ENCODE measurements at regions not wholly inside any gene's neighbourhood (a gene's known extent, or its start where the extent isn't known, plus 50 kb on each side); places are given as distances from the start of the nearest gene placed in this dataset.

- Histone ChIP-seq H3K36me3 (no peaks in the 10 kb centered on the region), H3K4me1 (no peaks in the 10 kb centered on the region), H3K27me3 (peaks cover 28% of the 10 kb centered on the region), H3K9me3 (no peaks in the 10 kb centered on the region; the same call in 1 of the 2 replicates), H3K4me3 (ENCODE audit: low read depth, low read length) (no peak overlapping the region)
- no peak for TF ChIP-seq CTCF (IDR thresholded peaks at IDR 0.05; ENCODE audit: low read depth, low read length)
- DNase-seq, result no peak
These were observed 238.5 kb upstream of the FBXL7 start for GRCh38 chr5:15261269-15261995.

- no peaks in the 10 kb centered on the region for H3K36me3 ChIP-seq
- no peaks in the 10 kb centered on the region; the same call in 1 of the 2 replicates for H3K9me3 ChIP-seq
- peaks cover 28% of the 10 kb centered on the region for H3K27me3 ChIP-seq
- H3K4me1 ChIP-seq, result no peaks in the 10 kb centered on the region
- DNase-seq, result no peak
- no peak for TF ChIP-seq CTCF (IDR thresholded peaks at IDR 0.05; ENCODE audit: low read depth, low read length)
- H3K4me3 ChIP-seq (ENCODE audit: low read depth, low read length), result no peak overlapping the region
These were observed 239.4 kb upstream of the FBXL7 start for GRCh38 chr5:15260356-15261268.

- DNase-seq, result no peak
- Histone ChIP-seq H3K4me3 (ENCODE audit: low read depth, low read length) (no peak overlapping the region), H3K36me3 (no peaks in the 10 kb centered on the region), H3K9me3 (no peaks in the 10 kb centered on the region; the same call in 1 of the 2 replicates), H3K27me3 (peaks cover 31% of the 10 kb centered on the region), H3K4me1 (no peaks in the 10 kb centered on the region)
- TF ChIP-seq CTCF (IDR thresholded peaks at IDR 0.05; ENCODE audit: low read depth, low read length), result no peak
These were observed 243.5 kb upstream of the FBXL7 start for GRCh38 chr5:15256485-15256884.

DNA sequence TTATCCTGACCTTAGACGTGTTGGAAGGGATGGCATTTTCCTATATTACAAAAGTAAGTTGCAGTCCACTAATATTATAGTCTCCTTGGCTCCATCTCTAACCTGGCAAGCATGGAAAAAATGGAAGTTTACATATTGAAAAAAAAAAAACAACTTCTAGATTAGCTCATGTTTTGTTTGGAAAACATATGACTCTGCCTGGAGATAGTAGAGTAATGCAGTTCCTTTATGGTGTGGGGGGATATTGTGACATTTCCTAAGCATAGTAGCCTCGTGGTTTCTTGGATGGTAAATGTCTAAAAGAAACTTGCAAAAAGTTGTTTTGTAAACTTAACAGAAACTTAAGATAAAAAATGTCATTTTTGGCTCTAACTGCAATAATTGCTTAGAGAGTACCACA lies 244.4 kb upstream of the FBXL7 start:
- no peak for TF ChIP-seq CTCF (IDR thresholded peaks at IDR 0.05; ENCODE audit: low read depth, low read length)
- Histone ChIP-seq H3K4me1 (no peaks in the 10 kb centered on the region), H3K9me3 (no peaks in the 10 kb centered on the region), H3K27me3 (peaks cover 31% of the 10 kb centered on the region), H3K4me3 (ENCODE audit: low read depth, low read length) (no peak overlapping the region), H3K36me3 (no peaks in the 10 kb centered on the region)
- no peak for DNase-seq

DNA sequence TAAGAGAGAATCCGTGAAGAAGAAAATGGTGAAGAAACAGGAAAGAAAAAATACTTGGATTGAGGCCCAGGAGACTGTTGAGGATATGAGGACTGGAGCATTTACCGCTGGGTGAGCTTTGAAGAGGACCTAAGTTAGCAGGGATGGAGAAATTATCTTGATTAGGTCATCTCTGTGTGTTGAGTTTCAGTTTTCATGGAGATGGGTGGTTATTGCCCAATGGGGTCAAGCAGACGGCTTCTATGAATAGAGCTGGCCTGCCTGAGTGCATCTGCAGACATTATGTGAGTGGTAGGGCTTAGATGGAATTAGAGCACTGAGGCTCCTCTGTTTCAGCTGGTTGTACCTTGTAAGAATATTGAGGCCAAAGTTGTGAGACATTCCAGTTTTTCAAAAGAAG lies 245.4 kb upstream of the FBXL7 start:
- Histone ChIP-seq H3K9me3 (no peaks in the 10 kb centered on the region), H3K36me3 (no peaks in the 10 kb centered on the region), H3K4me3 (ENCODE audit: low read depth, low read length) (no peak overlapping the region), H3K27me3 (peaks cover 25% of the 10 kb centered on the region), H3K4me1 (no peaks in the 10 kb centered on the region)
- no peak for TF ChIP-seq CTCF (IDR thresholded peaks at IDR 0.05; ENCODE audit: low read depth, low read length)
- no peak for DNase-seq

GRCh38 chr5:15252331-15252730 lies 247.6 kb upstream of the FBXL7 start:
- no peaks in the 10 kb centered on the region for H3K9me3 ChIP-seq
- no peak overlapping the region for H3K4me3 ChIP-seq (ENCODE audit: low read depth, low read length)
- H3K36me3 ChIP-seq, result no peaks in the 10 kb centered on the region
- H3K4me1 ChIP-seq, result no peaks in the 10 kb centered on the region
- DNase-seq, result no peak
- TF ChIP-seq CTCF (IDR thresholded peaks at IDR 0.05; ENCODE audit: low read depth, low read length), result no peak
- peaks cover 8% of the 10 kb centered on the region for H3K27me3 ChIP-seq

Measured in BE2C (cell line).